ENCODE measurements at regions not wholly inside any gene's neighbourhood (a gene's known extent, or its start where the extent isn't known, plus 50 kb on each side); places are given as distances from the start of the nearest gene placed in this dataset.

GRCh38 chr2:23077596-23077995 is 307.4 kb upstream of the KLHL29 start:
- TF ChIP-seq CTCF (IDR thresholded peaks at IDR 0.05; ENCODE audit: low read depth, low read length, missing control alignments): no peak
- no peak for DNase-seq (ENCODE audit: extremely low read depth, low read depth)

GRCh38 chr2:23078784-23079434 is 306.1 kb upstream of the KLHL29 start:
- no peak overlapping the region for H3K4me3 ChIP-seq (replicated peaks; ENCODE audit: low read depth, low read length)
- no peak for TF ChIP-seq CTCF (IDR thresholded peaks at IDR 0.05; ENCODE audit: low read depth, low read length, missing control alignments)
- no peak for DNase-seq (ENCODE audit: extremely low read depth, low read depth)

More at GRCh38 chr2:23077596-23077995, 307.4 kb upstream of the KLHL29 start:
- no peak overlapping the region for H3K4me3 ChIP-seq (replicated peaks; ENCODE audit: low read depth, low read length)

- DNase-seq (ENCODE audit: extremely low read depth, low read depth): no peak
- no peak for TF ChIP-seq CTCF (IDR thresholded peaks at IDR 0.05; ENCODE audit: low read depth, low read length, missing control alignments)
Observed at GRCh38 chr2:23083966-23084365, 301.0 kb upstream of the KLHL29 start.

GRCh38 chr2:23091019-23091418 is 294.0 kb upstream of the KLHL29 start:
- no peak overlapping the region for H3K4me3 ChIP-seq (replicated peaks; ENCODE audit: low read depth, low read length)
- DNase-seq (ENCODE audit: extremely low read depth, low read depth): no peak
- no peak for TF ChIP-seq CTCF (IDR thresholded peaks at IDR 0.05; ENCODE audit: low read depth, low read length, missing control alignments)

More at GRCh38 chr2:23083966-23084365, 301.0 kb upstream of the KLHL29 start:
- no peak overlapping the region for H3K4me3 ChIP-seq (replicated peaks; ENCODE audit: low read depth, low read length)

- DNase-seq (ENCODE audit: extremely low read depth, low read depth): no peak
- H3K4me3 ChIP-seq (replicated peaks; ENCODE audit: low read depth, low read length): no peak overlapping the region
- no peak for TF ChIP-seq CTCF (IDR thresholded peaks at IDR 0.05; ENCODE audit: low read depth, low read length, missing control alignments)
Observed at GRCh38 chr2:23091900-23092299, 293.1 kb upstream of the KLHL29 start.

- DNase-seq (ENCODE audit: extremely low read depth, low read depth): no peak
- TF ChIP-seq CTCF (IDR thresholded peaks at IDR 0.05; ENCODE audit: low read depth, low read length, missing control alignments): no peak
- H3K4me3 ChIP-seq (replicated peaks; ENCODE audit: low read depth, low read length): no peak overlapping the region
Observed at GRCh38 chr2:23092831-23093230, 292.1 kb upstream of the KLHL29 start.

GRCh38 chr2:23093513-23093912 is 291.5 kb upstream of the KLHL29 start:
- DNase-seq (ENCODE audit: extremely low read depth, low read depth): no peak
- TF ChIP-seq CTCF (IDR thresholded peaks at IDR 0.05; ENCODE audit: low read depth, low read length, missing control alignments): no peak
- H3K4me3 ChIP-seq (replicated peaks; ENCODE audit: low read depth, low read length): no peak overlapping the region

All from HFF-Myc (cell line).